SK-N-MC (cell line): ENCODE measurements at regions not wholly inside any gene's neighbourhood (a gene's known extent, or its start where the extent isn't known, plus 50 kb on each side); places are given as distances from the start of the nearest gene placed in this dataset.

Experiments
- EZH2 ChIP-seq: fragments of 200-600 bp; sonication (generic); IDR thresholded peaks from one replicate; pipeline ENCODE4 v1.6.1; 2017; ENCODE audit warnings: antibody characterized with exemption
- FOXP2 ChIP-seq: optimal IDR thresholded peaks from 2 replicates; pipeline ENCODE3; 2011; ENCODE audit warnings: mild to moderate bottlenecking, moderate library complexity; ENCODE audit not compliant: insufficient read depth; ENCODE audit errors: extremely low read length, control extremely low read depth
- POLR2AphosphoS5 ChIP-seq: IDR thresholded peaks from 2 replicates; pipeline ENCODE4 v1.6.1; 2012; ENCODE audit warnings: mild to moderate bottlenecking, low read depth, low read length, borderline replicate concordance

GRCh38 chr5:119961993-119962392 lies 332.6 kb downstream of the FAM170A start:
- TF ChIP-seq EZH2: no peak
- no peak for TF ChIP-seq POLR2AphosphoS5
- no peak for TF ChIP-seq FOXP2
